Myocyte (in vitro differentiated cells): ENCODE measurements at regions not wholly inside any gene's neighbourhood (a gene's known extent, or its start where the extent isn't known, plus 50 kb on each side); places are given as distances from the start of the nearest gene placed in this dataset.
"Not testable (repeated sequence)": the region's sequence is repeated elsewhere in the genome, so short reads cannot be mapped to it uniquely, and the experiment has no call there.

ENCODE experiments used
- DNase-seq: peaks from one replicate; pipeline ENCODE4 v3.0.0-alpha.2; 2012; ENCODE audit warnings: low read depth

DNA sequence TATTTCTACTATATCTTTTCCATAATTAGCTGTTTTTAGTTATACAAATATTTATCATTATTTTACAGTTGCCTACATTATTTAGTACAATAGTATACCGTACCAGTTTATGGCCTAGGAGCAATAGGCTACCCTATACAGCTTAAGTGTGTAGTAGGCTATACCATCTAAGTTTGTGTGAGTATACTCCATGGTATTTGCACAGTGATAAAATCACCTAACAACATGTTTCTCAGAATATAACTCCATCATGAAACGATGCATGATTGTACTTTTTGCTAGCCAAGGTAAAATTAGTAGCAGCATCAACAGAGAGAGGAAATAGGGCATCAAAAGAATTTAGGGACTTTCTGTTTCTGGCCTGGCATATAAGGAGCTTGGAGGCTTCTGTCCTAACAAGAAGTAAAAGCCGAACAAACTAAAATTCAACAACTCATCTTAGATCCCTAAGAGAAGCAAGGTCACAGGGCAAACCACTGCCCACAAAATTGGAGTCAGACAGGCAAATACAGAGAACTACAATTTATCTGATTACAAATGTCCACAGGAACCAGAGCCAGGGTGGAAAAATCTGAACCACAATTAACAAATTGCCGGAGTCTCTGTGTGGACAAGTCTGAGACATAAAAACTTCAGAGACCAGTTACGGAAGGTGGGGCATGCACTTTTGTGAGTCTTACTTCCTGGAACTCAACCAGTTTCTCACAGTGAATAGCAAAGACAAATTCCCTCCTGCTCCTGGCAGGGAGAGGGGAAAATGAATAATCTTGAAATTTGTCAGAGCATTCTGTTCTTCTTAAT is 671.4 kb downstream of the RFPL4B start:
- DNase-seq, result peak; percentile 84

DNA sequence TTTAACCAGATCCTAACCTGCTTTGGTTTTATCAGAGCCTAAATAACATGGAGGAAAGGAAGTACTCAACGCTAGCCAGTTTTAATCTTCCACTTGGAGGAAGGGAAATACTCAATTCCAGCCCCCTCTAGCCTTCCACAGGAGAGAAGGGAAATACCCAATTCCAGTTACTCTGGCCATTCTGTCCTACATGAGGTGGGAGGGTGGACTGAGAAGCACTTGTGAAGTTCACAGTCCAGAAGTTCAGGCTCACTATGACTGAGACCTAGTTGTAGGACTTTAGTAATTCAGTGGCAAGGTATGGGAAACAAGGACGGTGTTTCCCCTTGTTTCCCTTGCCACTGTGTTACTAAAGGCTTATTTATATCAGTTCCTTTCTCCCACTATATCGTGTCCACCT is 672.0 kb downstream of the RFPL4B start:
- no peak for DNase-seq

DNA sequence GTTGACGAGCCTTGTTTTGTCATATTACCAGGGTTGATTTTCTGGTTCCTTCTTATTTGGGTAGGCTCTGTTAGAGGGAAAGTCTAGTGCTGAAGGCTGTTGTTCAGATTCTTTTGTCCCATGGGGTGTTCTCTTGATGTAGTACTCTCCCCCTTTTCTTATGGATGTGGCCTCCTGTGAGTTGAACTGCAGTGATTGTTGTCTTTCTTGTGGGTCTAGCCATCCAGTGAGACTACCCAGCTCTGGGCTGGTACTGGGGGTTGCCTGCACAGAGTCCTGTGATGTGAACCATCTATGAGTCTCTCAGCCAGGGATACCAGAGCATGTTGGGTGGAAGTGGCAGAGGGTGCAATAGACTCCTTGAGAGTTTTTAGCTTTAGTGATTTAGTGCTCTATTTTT is 680.6 kb downstream of the RFPL4B start:
- DNase-seq, result no peak

DNA sequence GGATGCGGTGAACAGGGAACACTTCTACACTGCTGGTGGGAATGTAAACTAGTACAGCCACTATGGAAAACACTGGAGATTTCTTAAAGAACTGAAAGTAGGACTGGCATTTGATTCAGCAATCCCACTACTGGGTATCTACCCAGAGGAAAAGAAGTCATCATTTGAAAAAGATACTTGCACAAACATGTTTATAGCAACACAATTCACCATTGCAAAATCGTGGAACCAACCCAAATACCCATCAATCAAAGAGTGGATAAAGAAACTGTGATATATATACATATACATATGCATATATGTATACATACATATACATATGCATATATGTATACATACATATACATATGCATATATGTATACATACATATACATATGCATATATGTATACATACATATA is 682.0 kb downstream of the RFPL4B start:
- DNase-seq, result not testable (repeated sequence)

DNA sequence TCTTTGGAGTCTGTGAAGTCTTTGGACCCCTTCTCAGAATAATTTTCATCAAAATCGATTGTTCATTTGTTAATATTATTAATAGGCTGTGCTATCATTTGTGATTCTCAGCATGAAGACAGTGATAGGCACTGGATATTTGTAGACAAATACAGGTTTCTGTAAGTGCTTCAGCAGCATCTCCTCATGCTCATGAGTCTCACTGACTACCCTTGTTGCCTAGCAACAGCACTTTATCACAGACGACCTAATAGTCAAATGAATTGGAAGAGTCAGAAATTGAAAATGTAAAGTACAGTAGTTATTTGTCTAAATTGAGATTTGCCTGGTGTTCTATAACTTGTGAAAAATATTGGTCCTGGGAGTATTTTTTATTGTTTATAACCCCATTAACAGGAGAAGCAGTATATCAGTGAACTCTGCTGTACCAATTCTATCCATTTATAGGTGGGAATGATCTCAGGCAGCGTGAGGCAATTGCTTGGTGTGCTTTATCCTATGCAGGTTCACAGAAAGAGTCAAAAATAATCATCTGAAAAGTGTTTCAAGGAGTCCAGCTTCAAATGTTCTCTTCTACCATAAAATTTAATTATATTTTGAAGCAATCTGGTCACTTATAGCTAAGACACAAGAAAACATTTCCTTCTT is 684.6 kb downstream of the RFPL4B start:
- no peak for DNase-seq

DNA sequence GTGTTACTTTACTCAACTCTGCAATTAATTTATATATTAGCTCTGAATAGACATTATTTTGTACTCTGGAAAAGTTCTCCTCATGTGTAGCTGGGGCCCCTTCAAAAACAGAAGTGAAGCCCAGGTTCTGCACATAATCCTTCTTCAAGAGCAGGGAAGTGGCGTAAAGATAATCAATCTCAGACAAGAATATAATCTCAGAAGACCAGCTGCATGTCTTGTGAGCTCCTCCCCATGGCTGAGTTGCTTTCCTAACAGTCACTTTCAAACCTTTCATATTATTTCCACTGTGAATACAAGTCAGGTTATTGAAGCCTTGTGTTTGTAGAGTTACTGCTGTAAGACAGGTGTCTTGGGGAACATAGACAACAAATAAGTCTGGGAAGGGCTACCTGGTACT is 691.9 kb downstream of the RFPL4B start:
- DNase-seq, result no peak

DNA sequence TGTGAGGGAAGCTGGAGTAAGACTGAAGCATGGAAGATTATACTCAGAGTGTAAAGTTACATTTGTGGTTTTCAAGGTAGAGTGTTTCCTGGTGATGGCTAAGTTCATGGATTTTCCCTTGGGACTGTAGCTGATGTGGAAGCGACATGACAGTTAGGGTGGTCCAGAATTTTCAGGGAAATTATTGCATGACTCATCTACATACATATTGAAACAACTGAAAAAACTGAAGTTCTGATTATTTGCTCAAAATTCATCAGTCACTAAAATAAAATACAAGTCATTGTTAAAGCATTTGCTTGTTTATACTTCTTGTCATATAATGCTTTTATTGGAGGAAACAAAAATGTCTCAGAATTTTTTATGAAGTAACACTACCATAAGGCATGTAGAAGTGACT is 700.0 kb downstream of the RFPL4B start:
- DNase-seq, result peak; percentile 38

DNA sequence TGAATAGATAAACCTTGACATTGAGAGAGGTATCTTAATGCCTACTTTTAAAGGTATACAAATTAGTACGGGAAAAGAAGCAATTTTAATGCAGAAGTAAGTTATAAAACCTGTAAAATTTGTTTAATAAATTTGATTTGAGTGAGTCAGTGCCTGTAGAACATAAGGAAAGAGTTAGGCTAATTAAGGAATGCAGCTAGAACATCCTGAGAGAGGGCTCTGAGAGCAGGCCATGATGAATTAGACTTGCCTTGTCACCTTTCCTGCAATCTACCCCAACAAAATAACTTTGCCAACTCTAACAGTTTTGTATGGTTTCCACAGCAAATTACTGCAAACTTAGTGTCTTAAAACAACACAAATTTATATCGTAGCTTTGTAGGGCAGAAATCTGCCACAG is 700.8 kb downstream of the RFPL4B start:
- no peak for DNase-seq

DNA sequence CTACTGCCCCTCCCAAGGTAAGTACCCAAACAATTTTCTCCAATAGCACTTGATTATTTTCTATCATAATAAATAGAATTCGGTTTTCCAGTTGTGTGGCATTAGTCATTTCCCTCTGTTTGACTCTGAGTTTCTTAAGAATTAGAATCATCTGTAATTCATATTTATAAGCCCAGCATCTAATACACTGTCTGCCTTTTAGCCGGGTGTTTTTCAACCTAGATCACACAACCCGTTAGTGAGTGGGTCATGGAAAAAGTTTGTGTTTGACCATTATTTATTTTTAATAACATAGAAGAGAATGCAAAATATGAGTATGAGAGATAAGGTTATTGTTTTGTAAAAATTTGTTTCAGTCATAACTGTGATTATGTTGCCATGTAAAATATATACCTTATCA is 701.6 kb downstream of the RFPL4B start:
- no peak for DNase-seq

DNA sequence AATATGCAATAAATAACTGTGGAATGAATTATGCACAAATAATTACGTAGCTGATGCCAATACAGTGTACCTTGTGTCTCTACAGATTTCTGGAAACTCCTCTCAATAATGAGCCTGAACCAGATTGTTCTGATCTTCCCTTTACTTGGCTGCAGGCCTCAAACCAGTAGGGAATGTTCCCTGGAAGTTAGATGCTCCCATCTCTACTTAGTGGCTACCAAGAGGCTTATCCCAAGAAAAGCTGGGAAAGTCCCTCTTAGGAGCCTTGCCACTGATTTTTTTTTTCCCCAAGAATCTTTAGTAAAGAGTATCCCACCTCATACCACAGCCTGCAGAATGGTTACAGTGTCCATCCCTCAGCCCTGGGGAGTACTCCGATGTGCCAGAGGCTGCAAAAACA is 702.1 kb downstream of the RFPL4B start:
- peak; percentile 20 for DNase-seq

DNA sequence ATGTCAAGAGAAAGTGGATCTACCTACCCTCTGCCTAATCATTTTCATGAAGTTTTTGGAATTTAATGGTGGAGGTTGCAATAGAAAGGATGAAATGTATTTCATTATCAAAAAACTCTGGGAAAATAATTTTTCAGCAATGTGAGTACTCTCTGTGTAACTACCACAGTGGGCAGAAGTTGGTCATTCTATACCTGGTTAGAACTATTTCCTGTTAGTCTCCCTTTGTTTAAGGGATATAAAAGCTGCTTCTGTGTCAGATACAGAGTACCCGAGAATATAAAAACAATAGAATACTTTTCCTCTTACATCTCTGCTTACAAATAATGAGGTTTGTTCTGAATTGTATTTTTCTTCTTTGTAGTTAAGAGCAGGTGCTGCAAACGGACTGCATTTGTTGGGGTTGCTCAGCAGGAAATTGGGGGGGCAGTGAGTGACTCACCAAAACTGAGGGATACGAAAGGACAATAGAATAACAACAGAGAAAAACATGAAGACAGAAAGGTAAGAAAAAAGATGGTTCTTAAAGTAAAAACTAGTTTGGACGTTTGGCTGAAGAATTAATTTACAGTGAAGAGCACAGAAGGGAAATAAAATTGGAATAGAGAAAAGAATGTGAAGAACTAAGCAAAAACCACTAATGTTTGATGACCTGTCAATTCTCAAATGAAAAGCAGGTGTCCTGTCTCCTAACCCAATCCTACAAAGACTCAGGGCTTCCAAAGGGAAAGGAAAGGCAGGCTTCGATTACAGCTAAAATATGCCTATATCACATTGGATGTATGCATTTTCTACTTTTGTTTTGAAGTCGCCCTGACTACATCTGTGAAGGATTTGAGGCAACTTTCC is 703.1 kb downstream of the RFPL4B start:
- peak; percentile 53 for DNase-seq

DNA sequence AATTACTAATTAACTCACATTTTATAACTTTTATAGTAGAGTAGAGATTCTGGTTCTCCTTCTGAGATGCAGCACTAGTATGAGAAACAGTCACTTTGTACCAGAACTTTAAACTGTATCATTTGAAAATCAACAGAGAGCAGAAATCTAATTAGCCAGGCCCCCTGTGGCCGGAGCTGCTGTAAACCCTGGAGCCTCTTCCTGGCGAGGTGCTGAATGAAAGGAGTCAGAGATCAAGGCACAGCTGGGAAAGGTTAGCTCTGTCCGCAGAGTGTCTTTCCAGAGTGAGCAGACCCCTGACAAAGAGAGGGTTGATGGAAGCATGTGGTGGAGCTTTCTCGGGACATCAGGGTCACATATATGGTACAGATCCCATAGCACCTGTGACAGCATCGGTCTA is 703.8 kb downstream of the RFPL4B start:
- no peak for DNase-seq

DNA sequence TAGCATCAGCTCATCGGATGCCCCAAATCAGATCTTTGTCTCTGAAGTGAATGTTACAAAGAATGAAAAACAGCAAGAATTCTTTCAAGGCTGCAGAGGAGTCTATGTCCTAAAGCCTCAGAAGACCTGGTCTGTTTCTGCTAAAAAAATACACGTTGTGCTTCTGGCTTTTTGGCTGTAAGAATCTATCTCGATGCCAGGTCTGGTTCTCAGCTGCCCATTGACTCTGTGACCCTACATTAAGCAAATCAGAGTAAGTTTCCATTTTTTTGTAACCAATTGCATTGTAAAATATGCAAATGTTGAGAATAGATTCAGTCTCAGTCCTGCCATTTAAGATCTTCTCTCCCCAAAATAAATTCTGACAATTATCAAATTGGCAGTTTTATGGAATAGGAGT is 705.4 kb downstream of the RFPL4B start:
- DNase-seq, result no peak

DNA sequence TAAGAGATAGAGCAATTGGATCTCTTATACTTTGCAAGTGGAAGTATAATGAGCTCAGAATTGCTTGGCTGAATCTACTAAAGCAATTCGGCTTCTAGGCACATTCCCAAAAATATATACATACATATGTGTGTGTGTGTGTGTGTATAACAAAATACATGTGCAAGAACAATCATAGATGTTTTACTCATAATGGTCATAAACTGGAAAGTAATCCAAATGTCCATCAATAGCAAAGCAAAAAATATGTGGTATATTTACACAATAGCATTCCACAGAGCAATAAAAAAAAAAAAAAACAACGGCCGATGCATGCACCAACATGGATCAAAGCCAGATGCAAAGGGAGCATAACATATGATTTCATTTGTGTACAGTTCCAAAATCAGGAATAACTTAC is 707.9 kb downstream of the RFPL4B start:
- no peak for DNase-seq

DNA sequence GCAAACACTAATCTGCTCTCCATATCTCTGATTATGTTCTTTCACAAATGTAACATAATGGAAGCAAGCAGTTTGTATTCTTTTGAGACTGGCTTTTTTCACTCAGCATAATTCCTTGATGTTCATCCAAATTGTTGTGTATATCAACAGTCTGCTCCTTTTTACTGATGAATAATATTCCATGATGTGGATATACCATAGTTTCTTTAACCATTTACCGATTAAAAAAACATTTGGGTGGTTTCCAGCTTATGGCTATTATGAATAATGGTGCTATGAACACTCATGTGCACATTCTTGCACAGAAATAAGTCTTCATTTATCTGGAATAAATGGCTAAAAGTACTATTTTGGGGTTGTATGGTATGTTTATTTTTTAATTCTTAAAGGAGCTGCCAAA is 708.9 kb downstream of the RFPL4B start:
- no peak for DNase-seq

DNA sequence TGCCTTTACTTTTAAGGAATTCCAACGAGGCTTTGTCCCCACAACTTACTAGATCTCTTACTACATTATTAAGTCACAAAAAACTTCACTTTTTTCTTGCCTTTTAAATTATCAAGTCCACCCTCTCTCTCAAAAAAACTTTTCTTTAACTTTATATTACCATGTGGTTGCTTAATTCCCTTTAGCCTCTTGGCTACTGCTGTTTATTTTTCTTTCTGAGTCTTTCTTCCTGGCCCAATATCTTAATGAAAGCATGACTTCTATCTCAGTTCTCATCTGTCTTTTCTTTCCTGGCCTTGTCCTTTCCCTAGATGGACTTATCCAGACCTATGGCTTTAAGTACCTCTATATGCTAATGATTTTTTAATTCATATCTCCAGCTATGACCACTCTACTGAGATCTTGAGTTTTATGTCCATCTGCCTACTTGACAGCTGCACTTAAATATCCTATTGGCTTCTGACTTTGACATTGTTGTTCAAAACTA is 710.5 kb downstream of the RFPL4B start:
- no peak for DNase-seq

DNA sequence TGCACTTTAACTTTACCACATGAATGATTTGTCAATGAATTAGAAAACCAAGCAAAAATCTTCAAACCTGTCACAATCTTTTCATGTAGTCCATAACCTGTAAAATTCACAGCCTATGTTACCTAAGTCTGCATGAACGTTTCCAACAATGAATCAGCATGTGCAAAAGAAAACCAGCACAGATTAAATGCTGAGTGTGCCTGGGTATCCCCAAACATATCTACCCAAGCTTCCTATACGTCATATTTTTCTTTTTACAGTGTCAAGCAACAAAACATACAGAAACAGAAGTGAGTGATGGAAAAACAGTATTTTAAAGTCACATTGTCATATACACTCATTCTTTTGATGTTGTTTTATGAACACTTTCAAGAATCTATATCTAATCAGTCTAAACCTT is 713.5 kb downstream of the RFPL4B start:
- DNase-seq, result no peak

DNA sequence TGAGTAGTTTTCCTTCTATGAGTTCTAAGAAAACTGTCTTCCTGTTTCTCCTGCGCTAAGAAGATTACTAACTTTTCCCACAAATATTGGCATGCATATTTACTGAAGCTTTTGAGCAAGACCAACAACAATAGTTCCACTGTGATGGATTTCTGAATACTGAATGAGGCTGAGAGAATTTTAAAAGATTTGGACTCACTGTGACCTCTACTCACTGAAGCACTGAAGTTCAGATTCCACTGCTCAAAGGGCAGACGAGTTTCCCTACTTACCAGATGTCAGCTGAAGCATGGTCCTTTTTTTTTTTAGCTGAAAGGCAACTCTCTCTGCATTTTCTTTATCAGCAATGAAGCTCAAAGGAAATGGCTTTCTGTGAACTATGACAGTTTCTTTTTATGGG is 718.5 kb downstream of the RFPL4B start:
- peak; percentile 65 for DNase-seq

DNA sequence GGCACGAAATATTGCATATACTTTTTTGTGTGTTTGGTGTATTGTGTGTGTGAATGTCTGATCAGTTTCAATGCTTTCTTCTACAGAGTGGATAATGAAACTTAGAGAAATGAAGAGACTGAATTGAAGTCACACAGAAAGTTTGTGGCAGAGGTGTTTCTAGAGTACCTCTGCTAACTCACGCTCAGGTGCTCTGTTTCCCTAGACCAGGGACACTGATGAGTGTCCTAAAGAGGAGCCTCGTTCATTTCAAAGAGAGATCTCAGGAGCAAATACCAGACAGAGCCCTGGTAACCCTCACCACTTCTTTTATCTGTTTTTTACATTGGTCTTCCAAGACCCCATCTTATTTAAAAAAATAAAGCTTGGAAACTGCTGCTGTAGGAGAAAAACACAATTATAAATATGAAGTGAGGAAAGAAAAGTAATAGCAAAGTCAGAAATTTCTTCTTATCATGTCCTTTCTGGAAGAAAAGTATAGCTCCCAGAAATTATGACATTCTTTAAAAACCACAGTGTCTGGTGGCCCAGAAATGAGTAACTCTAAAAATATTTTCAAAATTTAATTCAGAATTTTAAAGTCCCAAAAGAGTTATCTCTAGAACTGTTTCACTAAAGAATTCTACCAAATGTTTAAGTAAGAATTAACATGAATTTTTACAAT is 720.6 kb downstream of the RFPL4B start:
- DNase-seq, result peak; percentile 40

DNA sequence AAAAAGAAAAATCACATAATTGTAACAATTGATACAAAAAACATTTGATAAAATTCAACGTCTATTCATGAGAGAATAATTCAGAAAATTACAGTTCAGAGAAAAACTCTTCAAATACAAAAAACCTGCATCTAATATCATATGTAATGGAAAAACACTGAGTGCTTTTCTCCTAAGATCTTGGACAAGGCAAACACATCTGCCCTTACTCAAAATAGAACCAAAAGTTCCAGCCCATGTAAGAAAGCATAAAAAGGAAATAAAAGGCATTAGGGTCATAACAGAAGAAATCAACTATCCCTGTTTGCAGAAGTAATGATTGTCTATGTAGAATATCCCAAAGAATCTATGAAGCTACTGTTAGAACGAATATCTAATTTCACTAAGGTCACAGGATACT is 721.4 kb downstream of the RFPL4B start:
- peak; percentile 31 for DNase-seq

DNA sequence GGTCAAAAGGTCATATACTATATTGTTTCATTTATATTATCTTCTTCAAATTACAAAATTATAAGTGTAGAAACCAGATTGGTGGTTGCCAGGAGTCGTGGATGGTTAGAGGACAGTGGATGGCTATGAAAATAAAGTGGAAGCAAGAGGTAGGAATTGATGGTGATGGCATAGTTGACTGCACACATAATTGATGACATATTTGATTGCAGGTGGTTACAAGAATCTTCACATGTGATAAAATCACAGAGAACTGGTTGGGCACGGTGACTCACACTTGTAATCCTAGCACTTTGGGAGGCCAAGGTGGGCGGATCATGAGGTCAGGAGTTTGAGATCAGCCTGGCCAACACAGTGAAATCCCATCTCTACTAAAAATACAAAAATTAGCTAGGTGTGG is 723.6 kb downstream of the RFPL4B start:
- not testable (repeated sequence) for DNase-seq
